CD4-positive, alpha-beta T cell treated with Interleukin-1 beta for 1 hour (primary cell): ENCODE measurements at regions not wholly inside any gene's neighbourhood (a gene's known extent, or its start where the extent isn't known, plus 50 kb on each side); places are given as distances from the start of the nearest gene placed in this dataset.

ENCODE experiments used
- DNase-seq, 2 donors: peaks; one replicate each; pipeline ENCODE4 v3.0.0-alpha.2; 2020 to 2022

DNA sequence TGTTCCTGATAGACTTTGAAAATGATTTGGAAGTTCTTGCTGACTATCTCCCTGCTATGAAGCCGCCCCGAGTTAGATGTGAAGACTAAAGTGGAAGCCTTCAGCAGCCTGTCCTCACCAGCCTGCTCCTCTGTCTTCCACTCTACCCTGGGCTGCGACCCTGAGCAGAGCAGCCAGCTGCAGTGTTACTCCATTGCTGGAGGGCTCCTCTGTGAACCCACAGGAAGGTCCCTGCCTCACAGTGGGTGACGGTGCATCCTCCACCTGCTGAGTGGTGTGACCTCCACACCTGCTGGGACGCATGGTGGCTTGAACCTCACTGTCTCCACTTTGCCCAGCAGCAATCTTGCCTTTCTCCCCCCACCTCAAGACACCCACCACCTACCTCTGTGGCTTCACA is 116.4 kb downstream of the IRS2 start:
- no peak for DNase-seq

DNA sequence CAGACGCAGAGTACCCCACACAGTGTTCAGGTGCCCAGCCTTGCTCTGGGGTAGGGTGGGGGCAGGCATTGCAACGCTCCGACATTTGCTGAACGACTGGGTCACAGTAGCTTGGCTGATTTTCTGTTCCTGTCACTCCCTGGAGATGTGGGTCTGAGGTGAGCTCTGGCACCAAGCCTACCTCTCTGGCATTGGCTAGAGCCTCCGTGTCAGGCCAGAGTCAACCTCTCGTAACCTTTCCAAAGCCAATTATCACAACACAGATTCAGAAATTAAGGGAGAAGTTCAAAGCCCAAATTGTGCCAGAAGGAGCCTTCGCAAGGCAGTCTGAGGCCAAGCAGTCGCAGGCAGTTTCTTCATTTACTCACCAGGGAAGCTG is 117.2 kb downstream of the IRS2 start:
- no peak for DNase-seq

DNA sequence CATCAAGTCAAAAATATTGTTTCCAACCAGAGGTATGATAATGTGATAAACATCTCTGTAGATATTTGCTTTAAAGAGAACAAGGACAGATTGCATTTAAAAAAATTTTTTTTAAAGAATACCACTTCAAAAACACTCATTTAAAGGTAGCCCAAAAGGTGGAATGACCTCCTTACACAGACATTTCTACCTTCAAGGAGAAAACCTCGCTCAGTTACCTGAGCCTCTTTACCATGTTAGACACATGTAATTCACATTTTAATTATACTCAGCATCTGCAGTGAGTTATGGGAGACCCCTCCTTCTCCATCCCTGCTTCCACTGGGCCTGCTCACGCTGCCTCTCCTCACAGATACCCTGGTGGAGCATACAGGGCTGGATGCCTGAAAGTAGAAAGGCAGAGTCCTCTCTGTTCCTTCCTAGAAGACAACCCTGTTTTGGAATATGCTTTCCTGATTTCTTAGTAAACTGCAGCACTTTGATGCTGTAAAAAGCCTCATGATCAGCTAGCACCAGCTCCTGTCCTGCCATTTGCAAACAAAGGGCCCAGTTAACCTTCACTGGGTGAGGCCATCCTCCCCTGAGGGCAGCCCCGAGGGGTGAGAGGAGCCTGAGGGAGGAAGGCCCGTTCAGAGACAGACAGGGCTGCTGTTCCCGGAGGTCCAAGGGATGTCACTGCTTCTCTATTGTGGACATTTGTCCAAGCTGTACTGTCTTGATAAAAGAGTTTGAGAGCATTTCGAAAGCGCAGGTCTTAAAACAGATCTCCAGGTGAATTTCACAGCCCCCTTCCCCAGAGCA is 117.8 kb downstream of the IRS2 start:
- no peak for DNase-seq

DNA sequence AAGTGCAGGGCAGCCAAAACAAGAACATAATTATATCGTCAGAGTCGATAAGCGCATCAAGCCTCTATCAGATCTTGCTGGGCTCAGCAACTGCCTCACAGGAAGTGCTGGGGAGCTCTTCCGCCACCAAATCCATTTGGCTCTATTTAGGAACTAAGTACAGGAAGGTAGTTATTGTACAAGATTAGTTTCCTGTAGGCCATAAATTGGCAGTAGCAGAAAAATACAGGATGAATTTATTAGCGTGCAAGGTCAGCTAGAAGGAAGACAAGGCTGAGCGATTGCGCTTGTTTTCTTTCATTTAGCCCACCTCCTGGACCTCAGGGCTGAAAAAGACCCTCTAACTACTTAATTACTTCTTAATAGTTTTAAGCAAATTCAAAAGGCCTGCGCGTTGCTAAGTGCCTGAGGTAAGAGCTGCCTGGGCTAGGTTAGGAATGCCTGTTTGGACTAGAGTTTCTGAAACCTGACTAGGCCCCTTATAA is 118.5 kb downstream of the IRS2 start:
- no peak for DNase-seq

DNA sequence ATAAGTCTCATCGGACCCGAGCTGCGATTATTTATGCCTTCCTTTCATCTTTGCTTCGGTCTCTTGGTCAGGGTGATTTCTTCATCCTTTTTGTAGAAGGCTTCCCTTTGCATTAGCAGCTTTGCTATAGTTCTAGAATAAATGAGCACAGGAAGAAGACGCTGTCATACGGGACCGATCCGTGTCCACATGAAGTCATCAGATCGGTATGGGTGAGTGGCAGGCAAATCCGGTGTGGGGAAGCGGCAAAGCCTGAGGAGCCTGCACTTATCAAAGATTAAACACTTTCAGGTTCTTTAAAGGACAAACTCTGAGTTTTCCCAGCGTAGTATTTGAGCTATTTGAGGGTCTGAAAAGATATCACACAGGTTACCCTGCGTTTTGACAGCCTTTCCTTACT is 119.3 kb downstream of the IRS2 start:
- no peak for DNase-seq

DNA sequence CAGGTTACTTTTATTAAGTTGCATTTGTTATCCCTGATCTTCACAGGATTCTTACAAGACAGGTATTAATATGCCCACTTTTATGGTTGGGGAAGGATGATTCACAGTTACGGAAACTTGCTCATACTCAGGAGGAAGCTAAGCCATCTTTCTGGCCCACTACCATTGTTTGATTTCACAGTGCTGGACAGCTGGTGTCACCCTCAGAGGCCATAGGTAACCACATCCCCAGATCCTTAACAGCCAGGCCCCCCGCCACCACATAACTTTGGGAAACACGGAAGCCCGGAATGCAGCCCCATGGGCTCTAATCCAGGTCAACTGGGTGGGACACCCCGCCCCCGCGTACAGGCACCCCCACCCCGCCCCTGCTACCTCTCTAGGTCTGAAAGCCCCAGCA is 119.7 kb downstream of the IRS2 start:
- DNase-seq = no peak

DNA sequence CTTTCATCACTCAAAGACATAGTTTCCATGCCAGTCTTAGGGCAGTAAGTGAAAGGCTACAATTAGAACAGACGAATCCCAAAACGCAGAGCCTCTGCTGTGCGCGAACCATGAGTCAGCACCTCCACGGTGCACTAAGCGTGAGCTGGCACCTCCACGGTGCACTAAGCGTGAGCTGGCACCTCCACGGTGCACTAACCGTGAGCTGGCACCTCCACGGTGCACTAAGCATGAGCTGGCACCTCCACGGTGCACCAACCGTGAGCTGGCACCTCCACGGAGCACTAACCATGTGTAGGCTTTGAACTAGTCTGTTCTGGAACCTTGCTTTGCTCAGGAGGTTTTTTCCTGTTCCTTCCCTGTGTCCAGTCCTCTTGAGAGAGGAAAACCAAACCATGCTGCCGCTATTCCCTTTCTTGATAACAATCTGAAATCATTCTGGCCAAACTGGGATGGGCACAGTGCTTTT is 120.6 kb downstream of the IRS2 start:
- DNase-seq = no peak

DNA sequence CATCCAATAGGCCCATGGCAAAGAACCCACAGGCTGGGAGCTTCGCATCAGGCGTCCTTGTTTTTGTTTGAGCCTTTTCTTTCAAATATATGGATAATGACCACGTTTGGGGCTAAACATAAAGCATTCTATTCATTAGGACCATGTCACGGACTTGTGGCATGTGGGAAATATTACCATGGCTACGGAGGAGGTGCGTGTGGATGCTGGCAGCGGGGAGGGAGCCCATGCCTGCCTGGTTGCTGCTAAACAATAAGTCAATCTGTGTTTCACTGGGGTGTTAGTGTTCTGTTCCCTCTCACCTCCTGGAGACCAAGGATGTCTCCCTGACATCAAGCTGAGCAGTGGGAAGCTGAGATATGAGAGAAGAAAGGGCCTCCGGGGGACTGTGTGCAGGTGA is 121.1 kb downstream of the IRS2 start:
- DNase-seq = no peak

DNA sequence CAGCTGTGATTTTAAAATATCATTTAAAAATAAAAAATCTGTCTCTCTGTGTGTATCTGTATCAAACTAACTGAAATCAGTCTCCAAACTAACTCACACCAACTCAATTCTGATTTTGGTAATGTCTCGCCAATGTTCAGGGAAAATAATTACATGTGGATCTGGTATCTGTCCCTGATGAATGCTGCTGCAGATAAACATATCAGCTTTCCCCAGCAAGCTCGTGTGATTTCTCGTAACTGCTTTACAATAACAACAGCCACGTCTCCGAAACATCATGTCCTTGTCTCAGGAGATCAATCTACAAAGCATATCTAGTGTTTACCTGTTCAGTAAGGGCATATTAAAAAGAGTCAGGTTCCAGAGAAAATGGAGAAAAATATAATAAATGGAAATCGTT is 129.0 kb downstream of the IRS2 start:
- no peak for DNase-seq

DNA sequence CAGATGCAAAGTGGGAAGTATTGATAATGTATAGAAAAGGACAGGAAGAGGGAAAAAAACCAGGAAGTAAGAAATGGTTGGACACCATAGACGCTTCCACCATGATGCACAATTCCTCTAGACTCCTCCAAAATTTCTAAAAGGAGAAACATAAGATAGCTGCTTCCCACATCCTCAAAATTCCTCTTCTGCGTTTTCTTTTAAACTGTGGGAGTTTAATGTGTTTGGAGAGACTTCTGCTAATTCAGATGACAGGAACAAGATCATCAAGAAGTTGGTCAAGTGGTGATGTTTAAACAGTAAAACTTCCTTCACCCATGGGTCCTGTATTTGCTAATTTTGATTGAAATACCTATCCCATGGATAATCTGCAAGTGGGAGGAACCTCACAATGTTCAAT is 130.2 kb downstream of the IRS2 start:
- DNase-seq = no peak

DNA sequence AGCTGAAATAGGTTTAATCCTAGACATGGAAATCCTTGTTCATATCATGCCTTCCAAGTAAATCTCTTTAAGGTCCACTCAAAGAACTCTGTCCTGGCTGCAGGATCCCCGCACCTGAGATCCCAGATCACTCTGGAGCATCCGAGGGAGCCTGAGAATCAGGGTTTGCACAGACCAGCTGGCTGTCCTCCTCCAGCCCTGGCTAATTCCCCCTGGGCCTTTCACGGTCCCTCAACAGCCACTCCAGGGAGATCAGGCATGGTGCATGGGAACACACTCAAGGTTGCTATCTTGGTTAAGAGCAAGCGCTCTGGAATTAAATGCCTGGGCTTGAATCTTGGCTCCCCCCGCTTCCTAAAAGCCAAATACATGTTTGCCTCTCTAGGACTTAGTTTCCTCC is 130.8 kb downstream of the IRS2 start:
- DNase-seq = no peak

DNA sequence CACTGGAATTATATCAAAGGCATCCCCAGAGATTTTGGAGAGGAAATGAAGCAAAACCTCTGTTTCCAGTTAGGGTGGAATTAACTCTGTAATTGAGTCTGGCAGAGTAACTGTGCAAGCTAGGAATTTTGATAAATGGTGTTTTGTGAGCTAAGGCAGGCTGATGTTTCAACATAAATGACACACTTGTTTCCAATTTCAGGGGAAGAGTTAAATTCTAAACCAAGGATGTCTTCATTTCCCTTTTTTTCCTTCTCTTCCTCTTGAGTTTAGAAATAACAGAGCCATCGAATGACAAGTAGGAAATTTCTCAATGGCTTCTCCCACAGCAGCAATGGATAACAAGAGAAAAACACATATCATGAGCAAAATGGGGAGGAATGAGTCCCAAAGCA is 131.2 kb downstream of the IRS2 start:
- no peak for DNase-seq

DNA sequence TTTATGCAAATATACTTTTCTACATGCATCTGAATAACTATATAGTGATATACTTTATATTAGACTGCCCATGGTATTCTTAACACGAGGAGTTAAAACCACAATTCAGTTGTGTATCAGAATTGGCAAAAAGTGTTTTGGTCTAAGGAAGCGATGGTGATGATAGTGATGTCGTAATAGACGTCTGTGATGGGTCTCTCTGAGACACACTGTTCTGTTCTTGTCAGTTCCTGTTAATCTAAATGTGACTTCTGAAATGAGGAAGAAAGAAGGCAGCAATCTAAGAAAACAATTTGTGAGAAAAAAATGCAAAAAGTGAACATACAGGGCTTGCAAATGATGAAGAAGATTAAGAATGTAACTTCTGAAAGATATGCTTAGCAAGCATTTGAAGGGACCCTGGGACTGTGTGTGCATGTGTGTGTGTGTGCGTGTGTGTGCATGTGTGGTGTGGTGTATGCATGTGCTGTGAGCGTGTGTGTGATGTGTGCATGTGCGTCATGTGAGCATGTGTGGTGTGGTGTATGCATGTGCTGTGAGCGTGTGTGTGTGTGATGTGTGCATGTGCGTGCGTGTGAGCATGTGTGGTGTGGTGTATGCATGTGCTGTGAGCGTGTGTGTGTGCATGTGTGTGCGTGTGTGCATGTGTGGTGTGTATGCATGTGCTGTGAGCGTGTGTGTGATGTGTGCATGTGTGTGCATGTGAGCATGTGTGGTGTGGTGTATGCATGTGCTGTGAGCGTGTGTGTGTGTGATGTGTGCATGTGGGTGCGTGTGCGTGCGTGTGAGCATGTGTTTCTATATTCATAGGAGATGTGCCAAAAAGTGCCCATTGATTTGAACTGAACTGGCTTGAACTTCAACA is 131.8 kb downstream of the IRS2 start:
- peak in 1 of 2 donors; percentile 17 for DNase-seq

DNA sequence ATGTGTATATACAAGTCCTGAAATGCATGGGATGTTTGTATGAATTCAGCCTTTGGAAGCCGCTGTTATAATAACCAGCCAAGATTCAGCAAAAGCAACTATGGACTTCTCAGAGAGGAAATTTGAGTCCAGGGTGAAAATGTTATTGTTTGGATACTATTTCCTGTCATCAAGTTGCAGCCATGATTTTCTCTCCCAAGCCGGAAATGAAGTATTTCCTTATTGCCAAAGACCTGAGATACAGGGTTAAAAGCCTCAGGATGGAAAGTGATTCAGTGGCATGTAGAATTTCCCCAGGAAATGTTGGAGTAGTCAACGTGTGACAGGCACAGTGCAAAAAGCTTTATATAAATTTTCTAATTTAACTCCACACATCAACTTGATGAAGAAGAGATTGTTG is 133.9 kb downstream of the IRS2 start:
- DNase-seq = no peak

DNA sequence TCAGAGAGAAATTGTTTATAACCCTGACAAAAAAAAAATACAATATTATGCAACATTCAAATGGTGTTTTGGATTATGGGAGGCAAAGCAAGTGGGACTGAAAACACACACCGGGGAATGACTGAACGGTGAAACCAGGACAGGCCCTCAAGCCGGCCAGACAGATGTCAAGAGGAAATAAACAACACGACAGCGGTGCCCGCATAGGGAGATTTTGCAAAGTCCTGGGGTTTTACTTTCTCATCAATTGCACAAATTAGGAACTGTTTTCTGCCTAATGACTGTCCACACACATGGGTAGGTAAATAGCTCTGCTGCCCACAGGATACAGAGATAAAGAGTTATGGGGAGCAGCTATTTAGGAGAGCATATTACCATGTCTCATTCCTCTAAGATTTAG is 134.5 kb downstream of the IRS2 start:
- DNase-seq = peak in 1 of 2 donors; percentile 5

DNA sequence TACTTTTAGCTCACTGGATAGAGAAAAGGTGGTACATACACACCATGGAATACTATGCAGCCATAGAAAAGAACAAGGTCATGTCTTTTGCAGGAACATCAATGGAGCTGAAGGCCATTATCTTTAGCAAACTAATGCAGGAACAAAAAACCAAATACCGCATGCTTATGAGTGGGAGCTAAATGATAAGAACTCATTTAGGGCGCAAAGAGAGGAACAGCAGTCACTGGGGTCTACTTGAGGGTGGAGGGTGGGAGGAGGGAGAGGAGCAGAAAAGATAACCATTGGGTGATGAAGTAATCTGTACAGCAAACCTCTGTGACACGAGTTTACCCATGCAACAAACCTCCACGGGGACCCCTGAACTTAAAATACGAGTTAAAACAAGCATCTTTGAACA is 135.1 kb downstream of the IRS2 start:
- no peak for DNase-seq

DNA sequence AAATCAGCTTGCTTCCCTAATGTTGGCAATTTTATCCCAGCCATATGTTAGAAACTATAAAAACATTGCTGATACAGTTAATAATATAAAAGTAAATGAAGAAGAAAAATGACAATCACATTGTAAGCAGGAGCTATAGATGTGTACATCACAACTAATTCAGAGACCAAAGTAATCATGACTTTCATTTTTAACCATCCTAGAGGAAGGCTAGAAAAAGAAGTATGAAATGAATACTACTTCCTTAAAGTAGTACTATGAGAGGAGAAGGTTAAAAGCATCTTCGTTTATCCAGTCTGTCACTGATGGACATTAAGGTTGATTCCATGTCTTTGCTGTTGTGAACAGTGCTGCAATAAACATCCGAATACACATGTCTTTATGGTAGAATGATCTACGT is 135.5 kb downstream of the IRS2 start:
- no peak for DNase-seq

DNA sequence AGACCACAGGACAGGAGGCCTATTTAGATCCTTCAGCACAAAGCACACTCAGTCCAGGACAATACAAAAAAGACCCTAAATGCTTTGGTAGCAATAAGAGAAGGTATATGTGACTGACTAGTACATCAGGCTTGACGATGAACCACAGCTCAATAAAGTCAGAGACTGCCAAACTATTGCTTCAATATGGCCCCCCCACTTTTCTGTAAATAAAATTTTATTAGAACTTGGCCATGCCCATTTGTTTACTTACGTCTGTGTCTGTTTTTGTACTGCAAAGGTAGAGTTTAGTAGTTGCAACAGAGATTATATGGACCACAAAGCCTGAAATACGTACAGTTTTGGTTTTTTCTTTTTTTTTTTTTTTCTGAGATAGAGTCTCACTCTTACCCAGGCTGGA is 136.7 kb downstream of the IRS2 start:
- DNase-seq = no peak

DNA sequence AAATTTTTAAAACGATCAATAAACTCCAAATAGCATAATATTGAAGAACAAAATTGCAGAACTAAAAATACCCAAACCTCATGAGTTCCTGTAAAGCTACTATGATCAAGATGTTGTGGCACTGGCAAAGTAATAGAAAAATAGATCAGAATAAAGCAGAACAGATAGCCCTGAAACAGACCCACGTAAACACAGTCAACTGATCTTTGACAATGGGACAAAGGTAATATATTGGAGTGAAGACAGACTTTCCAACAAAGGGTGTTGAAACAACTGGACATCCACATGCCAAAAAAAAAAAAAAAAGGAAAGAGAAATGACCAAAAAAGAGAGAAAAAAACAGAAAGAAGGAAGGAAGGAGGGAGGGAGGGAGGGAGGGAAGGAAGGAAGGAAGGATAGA is 138.7 kb downstream of the IRS2 start:
- no peak for DNase-seq

DNA sequence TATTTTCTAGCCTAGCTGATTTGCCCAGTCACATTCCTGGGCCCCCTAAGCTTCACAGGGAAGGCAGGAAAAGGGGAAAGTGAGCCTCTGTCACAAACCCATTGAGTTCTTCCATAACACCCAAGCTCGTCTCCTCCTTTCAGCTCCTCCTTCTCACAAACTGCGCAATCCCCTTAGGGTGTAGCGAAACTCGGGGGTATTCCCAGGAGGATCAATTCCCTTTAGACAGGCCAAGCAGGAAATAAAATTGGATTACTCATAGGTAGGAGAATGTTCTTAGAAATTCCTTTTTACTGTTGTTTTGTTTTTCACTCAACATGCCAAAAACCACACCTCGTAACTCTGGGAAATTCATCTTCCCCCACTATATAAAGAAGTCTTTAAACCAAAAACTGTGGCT is 139.3 kb downstream of the IRS2 start:
- DNase-seq = no peak

DNA sequence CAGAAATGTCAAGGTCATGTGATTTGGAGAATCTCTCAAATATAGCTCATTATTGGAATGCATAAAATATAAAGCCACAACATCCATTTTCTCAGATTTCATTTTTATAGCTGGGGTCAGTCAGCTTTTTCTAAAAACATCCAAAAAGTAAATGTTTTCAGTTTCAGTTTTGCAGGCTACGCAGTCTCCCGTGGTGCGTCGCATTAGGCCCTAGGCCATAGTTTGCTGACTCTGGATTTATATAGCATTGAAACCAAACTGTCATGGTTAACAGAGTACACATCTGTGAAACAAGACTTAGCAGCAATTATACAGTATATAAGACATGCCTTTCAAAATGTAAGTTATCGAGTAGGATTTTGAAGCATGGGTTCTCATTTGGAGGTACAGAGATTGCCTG is 140.0 kb downstream of the IRS2 start:
- no peak for DNase-seq

DNA sequence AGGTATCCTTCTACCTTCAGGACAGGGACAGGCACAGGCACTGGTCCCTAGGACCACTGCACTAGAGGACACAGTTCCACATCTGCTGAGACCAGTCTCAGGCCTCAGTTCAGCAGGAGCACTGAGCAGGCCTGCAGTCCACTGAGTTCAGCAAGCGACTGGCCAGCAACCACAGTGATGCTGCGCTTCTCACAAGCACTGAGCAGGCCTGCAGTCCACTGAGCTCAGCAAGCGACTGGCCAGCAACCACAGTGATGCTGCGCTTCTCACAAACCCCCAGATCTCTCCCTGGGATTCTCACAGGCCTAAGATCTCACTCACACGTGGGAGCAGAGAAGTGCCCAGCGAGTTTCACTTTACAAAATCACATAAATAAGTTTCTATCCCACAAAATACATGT is 140.6 kb downstream of the IRS2 start:
- DNase-seq = no peak

DNA sequence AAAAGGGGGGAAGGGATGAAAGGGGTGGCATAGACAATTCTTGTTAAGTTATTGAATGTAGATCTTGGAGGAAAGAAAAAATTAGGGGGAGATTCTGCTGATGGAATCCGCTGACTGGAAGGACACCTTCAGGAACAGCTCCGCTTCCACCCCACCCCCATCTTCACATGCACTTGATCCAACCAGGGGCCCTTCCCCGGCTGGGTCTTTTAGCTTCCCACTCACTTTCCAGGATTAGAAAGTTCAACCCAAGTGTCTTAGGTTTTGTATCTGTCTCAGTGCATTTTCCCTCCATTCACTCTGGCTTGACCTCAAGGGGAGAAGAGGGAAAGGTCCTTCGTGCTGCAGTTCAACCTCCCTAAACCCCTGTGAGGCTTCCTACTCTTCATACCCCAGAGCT is 141.4 kb downstream of the IRS2 start:
- no peak for DNase-seq

DNA sequence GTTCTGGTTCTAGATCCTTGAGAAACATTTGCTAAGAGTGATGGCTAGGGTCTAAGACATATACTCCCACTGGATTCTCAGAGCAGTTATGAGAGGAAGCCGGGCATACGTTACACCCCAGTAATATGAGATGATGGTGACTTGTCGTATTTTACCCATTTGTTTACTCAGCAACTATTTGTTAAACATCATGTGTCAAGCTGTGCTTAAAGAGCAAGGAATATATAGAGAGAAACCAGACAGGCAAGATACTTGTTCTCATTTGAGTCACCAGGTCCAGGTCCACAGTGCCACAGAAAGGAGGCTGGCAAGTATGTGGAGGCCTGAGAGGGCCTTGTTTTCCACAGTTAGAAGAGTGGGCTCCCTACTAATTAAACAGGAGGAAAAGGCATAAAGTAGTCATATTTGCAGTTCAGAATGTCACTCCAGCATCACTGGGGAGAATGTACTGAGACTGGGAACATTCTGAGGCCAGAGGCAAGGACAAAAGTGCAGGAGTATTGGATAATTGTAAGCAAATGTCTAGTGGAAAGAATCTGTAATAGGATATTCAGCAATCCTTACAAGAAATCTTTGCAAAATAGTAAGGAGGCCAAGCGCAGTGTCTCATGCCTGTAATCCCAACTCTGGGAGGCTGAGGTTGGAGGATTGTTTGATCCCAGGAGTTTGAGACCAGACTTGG is 142.2 kb downstream of the IRS2 start:
- no peak for DNase-seq
